Right lobe of liver (tissue), 6 donors: ENCODE measurements at regions not wholly inside any gene's neighbourhood (a gene's known extent, or its start where the extent isn't known, plus 50 kb on each side); places are given as distances from the start of the nearest gene placed in this dataset.

Experiments used
- ATAC-seq, 4 donors: fragments of 200-7000 bp; cut with Tn5 transposase; one replicate each; pipeline ENCODE4 v1.9.1; 2020; ENCODE audit warnings: mild to moderate bottlenecking in 4 of 4, moderate library complexity in 4 of 4
- DNase-seq, 3 donors: peaks; one replicate each; pipeline ENCODE4 v3.0.0-alpha.2; 2020
- H3K27ac ChIP-seq, 3 donors: fragments of 200-600 bp; one replicate each; pipeline ENCODE4 v1.8.0; 2022
- H3K27me3 ChIP-seq, 2 donors: fragments of 200-600 bp; one replicate each; pipeline ENCODE4 v1.8.0; 2022
- H3K36me3 ChIP-seq, 4 donors: fragments of 200-600 bp; sonication (generic) in 1 of 4; one replicate each; pipeline versions ENCODE4 v1.5.1 to v1.8.0; 2017 to 2022; ENCODE audit warnings: control low read depth in 1 of 4
- H3K4me1 ChIP-seq, 4 donors: fragments of 200-600 bp; sonication (generic) in 1 of 4; one replicate each; pipeline versions ENCODE4 v1.5.1 to v1.8.0; 2017 to 2022; ENCODE audit warnings: control low read depth in 1 of 4
- H3K4me3 ChIP-seq, 3 donors: fragments of 200-600 bp; one replicate each; pipeline ENCODE4 v1.8.0; 2022
- H3K9me3 ChIP-seq, 4 donors: fragments of 200-600 bp; sonication (generic) in 1 of 4; one replicate each; pipeline versions ENCODE4 v1.5.1 to v1.8.0; 2017 to 2022; ENCODE audit warnings: control low read depth in 1 of 4
- CTCF ChIP-seq, 4 donors: fragments of 200-600 bp in 3 of 4; fragments of 450-650 bp in 1 of 4; IDR thresholded peaks; one replicate each; pipeline versions ENCODE4 v1.5.1 to v1.8.0; 2016 to 2022; ENCODE audit warnings: antibody characterized with exemption in 4 of 4, mild to moderate bottlenecking in 2 of 4
- POLR2A ChIP-seq: fragments of 450-650 bp; IDR thresholded peaks from one replicate; pipeline ENCODE4 v1.6.1; 2017; ENCODE audit warnings: antibody characterized with exemption, mild to moderate bottlenecking
- WGBS: methylation state at CpG from one replicate; pipeline ENCODE4 v1.1.6; 2018; ENCODE audit warnings: low coverage, low lambda C conversion rate; ENCODE audit not compliant: insufficient coverage; ENCODE audit errors: missing lambda C conversion rate; 5-methylcytosine and 5-hydroxymethylcytosine counted together
- intact Hi-C, 2 donors: fragments of 100-400 bp; cut with DNase I; formaldehyde crosslinking; loops; one replicate each; pipeline versions ENCODE4 v1.11.2 to v1.14.1; 2022
- donor health status: DM: no; HTN: yes; CAD: no.
- donor health status: DM: no; HTN: no; CAD: no.
- donor health status: DM: no; HTN: no; CAD: no.
- donor health status: DM: no; HTN: yes; CAD: no.
- donor health status: DM: no; HTN: yes; CAD: no.

GRCh38 chr7:86199881-86200614, 443.7 kb upstream of the GRM3 start:
- H3K4me3 ChIP-seq = no peak overlapping the region
- intact Hi-C loops = no loop called here
- DNase-seq (no peak), ATAC-seq (no peak)
- no peaks in the 10 kb centered on the region for H3K4me1 ChIP-seq
- no peaks in the 10 kb centered on the region for H3K27me3 ChIP-seq
- H3K36me3 ChIP-seq = no peaks in the 10 kb centered on the region
- H3K9me3 ChIP-seq = no peaks in the 10 kb centered on the region
- no peak overlapping the region for H3K27ac ChIP-seq
- WGBS = 36% methylated on average over 3 of the region's 3 CpGs
- TF ChIP-seq POLR2A (no peak), CTCF (IDR thresholded peaks at IDR 0.05) (no peak)

DNA sequence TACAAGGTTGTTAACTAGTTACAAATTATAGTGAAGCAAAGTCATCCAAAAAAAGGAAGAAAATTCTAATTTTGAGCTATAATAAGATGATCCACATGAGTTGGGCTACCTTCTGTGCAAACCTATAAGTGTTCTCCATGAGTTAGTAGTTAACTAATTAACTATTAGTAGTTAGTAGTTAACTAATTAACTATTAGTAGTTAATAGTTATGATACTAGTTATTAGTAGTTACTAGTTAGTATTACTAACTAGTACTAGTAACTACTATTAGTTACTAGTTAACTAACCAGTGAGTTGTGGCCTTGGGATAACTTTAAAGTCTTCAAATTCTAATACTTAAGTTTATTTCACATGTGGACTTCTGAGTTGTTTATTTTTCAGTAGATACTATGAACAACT, 453.4 kb upstream of the GRM3 start:
- no peak for ATAC-seq
- no peak for TF ChIP-seq POLR2A
- TF ChIP-seq CTCF (IDR thresholded peaks at IDR 0.05) = no peak
- no peaks in the 10 kb centered on the region for H3K36me3 ChIP-seq
- intact Hi-C loops = no loop called here
- no peak for DNase-seq
- H3K27me3 ChIP-seq = no peaks in the 10 kb centered on the region
- no peak overlapping the region for H3K27ac ChIP-seq
- no peaks in the 10 kb centered on the region for H3K4me1 ChIP-seq
- H3K9me3 ChIP-seq = peaks cover 0 to 3% (median 0%) of the 10 kb centered on the region in 4 donors
- no peak overlapping the region for H3K4me3 ChIP-seq

GRCh38 chr7:86181474-86181873, 462.2 kb upstream of the GRM3 start:
- DNase-seq (no peak), ATAC-seq (no peak)
- Histone ChIP-seq H3K4me3 (no peak overlapping the region), H3K4me1 (no peaks in the 10 kb centered on the region), H3K27me3 (no peaks in the 10 kb centered on the region), H3K36me3 (no peaks in the 10 kb centered on the region), H3K27ac (no peak overlapping the region), H3K9me3 (no peaks in the 10 kb centered on the region)
- no peak for TF ChIP-seq POLR2A
- no peak for TF ChIP-seq CTCF (IDR thresholded peaks at IDR 0.05)
- intact Hi-C loops = no loop called here
- 86% methylated on average over 3 of the region's 3 CpGs for WGBS

- intact Hi-C loops = no loop called here
- Histone ChIP-seq H3K27me3 (no peaks in the 10 kb centered on the region), H3K9me3 (no peaks in the 10 kb centered on the region), H3K4me3 (no peak overlapping the region), H3K27ac (no peak overlapping the region), H3K36me3 (no peaks in the 10 kb centered on the region), H3K4me1 (no peaks in the 10 kb centered on the region)
- ATAC-seq (no peak), DNase-seq (no peak)
- WGBS = 64% methylated on average over 1 of the region's 1 CpG
- TF ChIP-seq CTCF (IDR thresholded peaks at IDR 0.05) (no peak), POLR2A (no peak)
Observed at GRCh38 chr7:86164827-86165226, 478.9 kb upstream of the GRM3 start.

DNA sequence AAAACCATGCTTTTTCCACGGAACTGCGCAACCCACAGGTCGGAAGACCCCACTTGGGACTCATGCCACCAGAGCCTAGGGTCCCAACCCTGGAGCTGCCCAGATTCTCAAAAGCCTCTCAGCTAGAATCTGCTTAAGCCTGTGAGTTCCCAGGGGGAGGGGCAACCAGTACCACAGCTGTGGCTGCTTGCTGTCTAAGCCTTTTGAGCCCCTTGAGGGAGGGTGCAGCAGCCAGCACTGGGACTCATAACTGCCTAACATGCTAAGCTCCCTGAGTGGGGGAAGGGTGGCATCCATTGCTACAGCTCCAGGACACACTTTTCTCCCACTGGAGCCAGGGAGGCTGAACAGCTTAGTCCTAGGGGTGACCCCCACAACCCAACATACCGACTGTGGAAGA, 485.6 kb upstream of the GRM3 start:
- TF ChIP-seq CTCF (IDR thresholded peaks at IDR 0.05) (no peak), POLR2A (no peak)
- no peak for DNase-seq
- H3K9me3 ChIP-seq = no peaks in the 10 kb centered on the region
- WGBS = no CpG with 5 or more reads among the region's 4 CpGs
- intact Hi-C loops = no loop called here
- no peak for ATAC-seq
- H3K36me3 ChIP-seq = no peaks in the 10 kb centered on the region
- no peak overlapping the region for H3K27ac ChIP-seq
- H3K27me3 ChIP-seq = no peaks in the 10 kb centered on the region
- no peak overlapping the region for H3K4me3 ChIP-seq
- no peaks in the 10 kb centered on the region for H3K4me1 ChIP-seq
